Esophagus muscularis mucosa (tissue), 4 donors: ENCODE measurements at regions not wholly inside any gene's neighbourhood (a gene's known extent, or its start where the extent isn't known, plus 50 kb on each side); places are given as distances from the start of the nearest gene placed in this dataset.
A peak's percentile ranks its signal among the peaks of the same experiment; 100 is the strongest.

Experiments used
- DNase-seq: peaks from one replicate; pipeline ENCODE4 v3.0.0-alpha.2; 2017; ENCODE audit errors: extremely low spot score
- H3K27ac ChIP-seq, 4 donors: fragments of 200-600 bp; sonication (generic); replicated peaks in 1 of 4; 1 replicate in 3 of 4; 2 replicates in 1 of 4; pipeline ENCODE4 v1.5.1; 2016 to 2019; ENCODE audit warnings: mild to moderate bottlenecking in 1 of 4
- H3K27me3 ChIP-seq, 4 donors: fragments of 200-600 bp; sonication (generic); one replicate each; pipeline versions ENCODE4 v1.5.1 to v1.6.0; 2016 to 2019
- H3K36me3 ChIP-seq, 4 donors: fragments of 200-600 bp; sonication (generic); one replicate each; pipeline ENCODE4 v1.5.1; 2016 to 2019
- H3K4me1 ChIP-seq, 4 donors: fragments of 200-600 bp; sonication (generic); one replicate each; pipeline ENCODE4 v1.5.1; 2016 to 2019
- H3K4me3 ChIP-seq, 4 donors: fragments of 200-600 bp; sonication (generic); 1 replicate in 2 of 4; 2 replicates in 2 of 4; pipeline ENCODE4 v1.5.1; 2016 to 2019; ENCODE audit warnings: mild to moderate bottlenecking in 4 of 4, moderate library complexity in 1 of 4
- H3K9me3 ChIP-seq, 4 donors: fragments of 200-600 bp; sonication (generic); 1 replicate in 3 of 4; 2 replicates in 1 of 4; pipeline ENCODE4 v1.5.1; 2016 to 2019
- CTCF ChIP-seq, 3 experiments: fragments of 200-600 bp in 2 of 3; fragments of 450-650 bp in 1 of 3; sonication (generic) in 2 of 3; IDR thresholded peaks; one replicate each; pipeline ENCODE4 v1.5.1; 2017 to 2019; ENCODE audit warnings: antibody characterized with exemption in 3 of 3, mild to moderate bottlenecking in 2 of 3, moderate library complexity in 1 of 3
- EP300 ChIP-seq: sonication (generic); formaldehyde crosslinking; IDR thresholded peaks from one replicate; pipeline ENCODE4 v1.6.1; 2017; ENCODE audit warnings: antibody characterized with exemption
- POLR2A ChIP-seq: fragments of 450-650 bp; IDR thresholded peaks from one replicate; pipeline ENCODE4 v1.6.1; 2017; ENCODE audit warnings: antibody characterized with exemption, moderate library complexity, mild to moderate bottlenecking, low read depth
- POLR2AphosphoS5 ChIP-seq, 2 donors: sonication (generic); formaldehyde crosslinking; IDR thresholded peaks; one replicate each; pipeline ENCODE4 v1.6.1; 2017; ENCODE audit warnings: antibody characterized with exemption in 2 of 2
- WGBS: methylation state at CpG from one replicate; pipeline ENCODE4 v1.1.5; 2018; 5-methylcytosine and 5-hydroxymethylcytosine counted together
- intact Hi-C: fragments of 100-400 bp; cut with DNase I; formaldehyde crosslinking; loops from one replicate; pipeline ENCODE4 v1.15.1; 2023

GRCh38 chr5:45017568-45017967 is 208.8 kb downstream of the MRPS30 start:
- no peak for TF ChIP-seq POLR2AphosphoS5 (IDR thresholded peaks at IDR 0.05)
- no peak for TF ChIP-seq POLR2A
- TF ChIP-seq EP300: no peak
- TF ChIP-seq CTCF (IDR thresholded peaks at IDR 0.05): no peak
- Histone ChIP-seq H3K27me3 (no peaks in the 10 kb centered on the region), H3K4me1 (no peaks in the 10 kb centered on the region), H3K9me3 (peaks cover 0 to 4% (median 0%) of the 10 kb centered on the region in 4 donors), H3K36me3 (no peaks in the 10 kb centered on the region), H3K27ac (no peak overlapping the region), H3K4me3 (no peak overlapping the region)
- intact Hi-C loops: no loop called here
- no peak for DNase-seq
- 86% methylated on average over 4 of the region's 4 CpGs for WGBS

GRCh38 chr5:45029553-45029952 is 220.8 kb downstream of the MRPS30 start:
- Histone ChIP-seq H3K4me3 (no peak overlapping the region), H3K4me1 (no peaks in the 10 kb centered on the region), H3K36me3 (no peaks in the 10 kb centered on the region), H3K27me3 (no peaks in the 10 kb centered on the region), H3K9me3 (no peaks in the 10 kb centered on the region), H3K27ac (no peak overlapping the region)
- WGBS: 88% methylated on average over 2 of the region's 2 CpGs
- DNase-seq: no peak
- no peak for TF ChIP-seq POLR2A
- no peak for TF ChIP-seq POLR2AphosphoS5 (IDR thresholded peaks at IDR 0.05)
- intact Hi-C loops: no loop called here

GRCh38 chr5:45035991-45036390 is 227.2 kb downstream of the MRPS30 start:
- no peaks in the 10 kb centered on the region for H3K36me3 ChIP-seq
- WGBS: 60% methylated on average over 1 of the region's 1 CpG
- intact Hi-C loops: no loop called here

GRCh38 chr5:45037927-45038326 is 229.2 kb downstream of the MRPS30 start:
- Histone ChIP-seq H3K27me3 (no peaks in the 10 kb centered on the region), H3K4me1 (no peaks in the 10 kb centered on the region), H3K36me3 (no peaks in the 10 kb centered on the region), H3K27ac (no peak overlapping the region), H3K4me3 (no peak overlapping the region), H3K9me3 (no peaks in the 10 kb centered on the region)
- TF ChIP-seq POLR2AphosphoS5 (IDR thresholded peaks at IDR 0.05): no peak
- no peak for TF ChIP-seq EP300
- TF ChIP-seq CTCF (IDR thresholded peaks at IDR 0.05): no peak
- no peak for TF ChIP-seq POLR2A
- 72% methylated on average over 3 of the region's 3 CpGs for WGBS
- no peak for DNase-seq
- intact Hi-C loops: loop anchor here (2.0 kb wide), 1 partner anchor 659 kb away; the partner anchor contains the start of gene HCN1

More at GRCh38 chr5:45035991-45036390, 227.2 kb downstream of the MRPS30 start:
- Histone ChIP-seq H3K4me3 (no peak overlapping the region), H3K27ac (no peak overlapping the region), H3K4me1 (no peaks in the 10 kb centered on the region), H3K27me3 (no peaks in the 10 kb centered on the region), H3K9me3 (no peaks in the 10 kb centered on the region)
- DNase-seq: no peak
- TF ChIP-seq POLR2AphosphoS5 (IDR thresholded peaks at IDR 0.05) (no peak), CTCF (IDR thresholded peaks at IDR 0.05) (no peak), POLR2A (no peak), EP300 (no peak)

GRCh38 chr5:45038366-45038987 is 229.7 kb downstream of the MRPS30 start:
- WGBS: 19% methylated on average over 3 of the region's 3 CpGs
- intact Hi-C loops: loop anchor here (2.0 kb wide), 1 partner anchor 658 kb away; the partner anchor contains the start of gene HCN1
- no peak for TF ChIP-seq POLR2AphosphoS5 (IDR thresholded peaks at IDR 0.05)
- peak; percentile 27 to 61 (median 49) for TF ChIP-seq CTCF (IDR thresholded peaks at IDR 0.05)

More at GRCh38 chr5:45038366-45038987, 229.7 kb downstream of the MRPS30 start:
- Histone ChIP-seq H3K9me3 (no peaks in the 10 kb centered on the region), H3K4me3 (no peak overlapping the region), H3K4me1 (no peaks in the 10 kb centered on the region), H3K36me3 (no peaks in the 10 kb centered on the region), H3K27ac (no peak overlapping the region), H3K27me3 (no peaks in the 10 kb centered on the region)
- DNase-seq: no peak
